Mammary epithelial cell (primary cell): ENCODE measurements at regions not wholly inside any gene's neighbourhood (a gene's known extent, or its start where the extent isn't known, plus 50 kb on each side); places are given as distances from the start of the nearest gene placed in this dataset.

Source experiments
- CTCF ChIP-seq, 2 donors: IDR thresholded peaks in 1 of 2; conservative IDR thresholded peaks in 1 of 2; 2 replicates each; pipeline ENCODE4 v1.5.1; 2011 to 2012; ENCODE audit warnings: inconsistent platforms in 2 of 2, low read length in 2 of 2, mild to moderate bottlenecking in 2 of 2, control low read depth in 1 of 2, low read depth in 1 of 2; ENCODE audit not compliant: insufficient read depth in 1 of 2; ENCODE audit errors: extremely low read depth in 1 of 2
- EZH2 ChIP-seq: IDR thresholded peaks from 2 replicates; pipeline ENCODE4 v1.6.1; 2012; ENCODE audit warnings: low read length, inconsistent platforms, borderline replicate concordance

GRCh38 chr20:24157213-24157612 lies 168.6 kb upstream of the GGTLC1 start:
- TF ChIP-seq CTCF (conservative IDR thresholded peaks at IDR 0.05 in 1 of 2, IDR thresholded peaks at IDR 0.05 in 1 of 2; ENCODE audit: extremely low read depth in 1 of 2, insufficient read depth in 1 of 2, low read depth in 1 of 2, low read length in 2 of 2): no peak
- TF ChIP-seq EZH2: no peak
